ENCODE measurements at regions not wholly inside any gene's neighbourhood (a gene's known extent, or its start where the extent isn't known, plus 50 kb on each side); places are given as distances from the start of the nearest gene placed in this dataset.
A peak's percentile ranks its signal among the peaks of the same experiment; 100 is the strongest.

DNA sequence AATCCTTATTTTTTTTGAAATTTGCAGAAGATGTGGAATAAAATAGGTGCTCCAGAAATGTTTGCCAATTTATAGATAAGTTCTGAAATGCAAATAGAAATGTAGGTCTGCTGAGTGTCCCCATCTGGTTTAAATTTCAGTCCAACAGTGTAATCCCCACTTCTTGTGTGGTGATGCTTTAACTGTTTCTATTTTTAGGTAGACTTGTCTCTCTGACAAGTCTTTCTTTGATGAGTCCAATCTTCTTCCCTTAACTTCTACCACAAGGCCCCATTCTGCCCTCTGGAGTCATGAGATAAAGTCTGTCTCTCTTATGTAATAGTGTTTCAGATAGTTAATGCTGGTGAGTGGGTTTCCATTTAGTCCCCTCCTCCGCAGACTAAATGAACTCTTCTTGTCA, 390.4 kb downstream of the RFC3 start:
- peak; percentile 60 for DNase-seq (ENCODE audit: low read depth)
- TF ChIP-seq CTCF (conservative IDR thresholded peaks at IDR 0.05; ENCODE audit: control insufficient read depth, insufficient read depth, low read depth, low read length) = no peak

GRCh38 chr13:34210341-34210740, 392.4 kb downstream of the RFC3 start:
- no peak overlapping the region for H3K4me3 ChIP-seq (ENCODE audit: control insufficient read depth, low read depth, low read length)
- no peak for DNase-seq (ENCODE audit: low read depth)
- no peak for TF ChIP-seq CTCF (conservative IDR thresholded peaks at IDR 0.05; ENCODE audit: control insufficient read depth, insufficient read depth, low read depth, low read length)

More for the DNA sequence above, 390.4 kb downstream of the RFC3 start:
- no peak overlapping the region for H3K4me3 ChIP-seq (ENCODE audit: control insufficient read depth, low read depth, low read length)

GRCh38 chr13:34214686-34215085, 396.7 kb downstream of the RFC3 start:
- DNase-seq (ENCODE audit: low read depth) = no peak
- no peak for TF ChIP-seq CTCF (conservative IDR thresholded peaks at IDR 0.05; ENCODE audit: control insufficient read depth, insufficient read depth, low read depth, low read length)
- H3K4me3 ChIP-seq (ENCODE audit: control insufficient read depth, low read depth, low read length) = no peak overlapping the region

- no peak overlapping the region for H3K4me3 ChIP-seq (ENCODE audit: control insufficient read depth, low read depth, low read length)
- no peak for DNase-seq (ENCODE audit: low read depth)
- no peak for TF ChIP-seq CTCF (conservative IDR thresholded peaks at IDR 0.05; ENCODE audit: control insufficient read depth, insufficient read depth, low read depth, low read length)
Measured at GRCh38 chr13:34216256-34216655, 398.3 kb downstream of the RFC3 start.

GRCh38 chr13:34217343-34218025, 399.5 kb downstream of the RFC3 start:
- TF ChIP-seq CTCF (conservative IDR thresholded peaks at IDR 0.05; ENCODE audit: control insufficient read depth, insufficient read depth, low read depth, low read length) = no peak
- no peak for DNase-seq (ENCODE audit: low read depth)
- H3K4me3 ChIP-seq (ENCODE audit: control insufficient read depth, low read depth, low read length) = no peak overlapping the region

- no peak for DNase-seq (ENCODE audit: low read depth)
- H3K4me3 ChIP-seq (ENCODE audit: control insufficient read depth, low read depth, low read length) = no peak overlapping the region
- TF ChIP-seq CTCF (conservative IDR thresholded peaks at IDR 0.05; ENCODE audit: control insufficient read depth, insufficient read depth, low read depth, low read length) = no peak
Measured at GRCh38 chr13:34223984-34224383, 406.0 kb downstream of the RFC3 start.

GRCh38 chr13:34224877-34225276, 406.9 kb downstream of the RFC3 start:
- no peak overlapping the region for H3K4me3 ChIP-seq (ENCODE audit: control insufficient read depth, low read depth, low read length)
- no peak for TF ChIP-seq CTCF (conservative IDR thresholded peaks at IDR 0.05; ENCODE audit: control insufficient read depth, insufficient read depth, low read depth, low read length)
- DNase-seq (ENCODE audit: low read depth) = no peak
